OCI-LY1 (cell line): ENCODE measurements at regions not wholly inside any gene's neighbourhood (a gene's known extent, or its start where the extent isn't known, plus 50 kb on each side); places are given as distances from the start of the nearest gene placed in this dataset.

Experiments used
- EZH2 ChIP-seq: fragments of 200-600 bp; sonication (generic), shearing (Covaris generic); IDR thresholded peaks from 2 replicates; pipeline ENCODE4 v1.8.0; 2017; ENCODE audit warnings: borderline replicate concordance, mixed run types, mild to moderate bottlenecking, antibody characterized with exemption, low read length, moderate library complexity, mixed read lengths
- TF ChIP-seq, protein P1 (sequence below): fragments of 200-600 bp; sonication (generic), shearing (Covaris generic); IDR thresholded peaks from 2 replicates; pipeline ENCODE4 v1.5.1; 2017; ENCODE audit warnings: mild to moderate bottlenecking, antibody characterized with exemption, low read length, moderate library complexity, mixed read lengths

DNA sequence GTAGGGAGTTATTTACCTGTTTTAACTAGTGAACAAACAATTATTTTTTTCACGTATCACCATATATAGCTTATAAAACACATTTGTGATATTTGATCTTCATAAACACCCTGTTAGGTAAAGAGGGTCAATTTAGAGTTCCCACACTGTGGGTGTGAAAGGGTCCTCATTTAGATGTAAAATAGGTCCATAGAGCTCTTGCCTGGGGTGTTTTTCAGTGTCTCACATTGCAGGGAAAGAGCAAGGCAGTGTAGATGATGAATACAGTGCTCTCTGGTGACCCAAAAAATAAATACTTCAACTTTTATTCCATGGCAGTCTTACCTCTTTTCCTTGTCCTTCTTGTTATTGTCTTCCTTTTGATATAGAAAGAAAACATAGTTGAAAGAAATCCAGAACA is 403.2 kb upstream of the SGCD start:
- TF ChIP-seq, protein P1, sequence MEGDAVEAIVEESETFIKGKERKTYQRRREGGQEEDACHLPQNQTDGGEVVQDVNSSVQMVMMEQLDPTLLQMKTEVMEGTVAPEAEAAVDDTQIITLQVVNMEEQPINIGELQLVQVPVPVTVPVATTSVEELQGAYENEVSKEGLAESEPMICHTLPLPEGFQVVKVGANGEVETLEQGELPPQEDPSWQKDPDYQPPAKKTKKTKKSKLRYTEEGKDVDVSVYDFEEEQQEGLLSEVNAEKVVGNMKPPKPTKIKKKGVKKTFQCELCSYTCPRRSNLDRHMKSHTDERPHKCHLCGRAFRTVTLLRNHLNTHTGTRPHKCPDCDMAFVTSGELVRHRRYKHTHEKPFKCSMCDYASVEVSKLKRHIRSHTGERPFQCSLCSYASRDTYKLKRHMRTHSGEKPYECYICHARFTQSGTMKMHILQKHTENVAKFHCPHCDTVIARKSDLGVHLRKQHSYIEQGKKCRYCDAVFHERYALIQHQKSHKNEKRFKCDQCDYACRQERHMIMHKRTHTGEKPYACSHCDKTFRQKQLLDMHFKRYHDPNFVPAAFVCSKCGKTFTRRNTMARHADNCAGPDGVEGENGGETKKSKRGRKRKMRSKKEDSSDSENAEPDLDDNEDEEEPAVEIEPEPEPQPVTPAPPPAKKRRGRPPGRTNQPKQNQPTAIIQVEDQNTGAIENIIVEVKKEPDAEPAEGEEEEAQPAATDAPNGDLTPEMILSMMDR, result no peak
- no peak for TF ChIP-seq EZH2
